ENCODE measurements at regions not wholly inside any gene's neighbourhood (a gene's known extent, or its start where the extent isn't known, plus 50 kb on each side); places are given as distances from the start of the nearest gene placed in this dataset.

GRCh38 chr13:87944038-87944437 is 272.9 kb downstream of the SLITRK5 start:
- FAIRE-seq (no peak), ATAC-seq (no peak), DNase-seq (no peak)
- no peak for TF ChIP-seq CTCF (IDR thresholded peaks at IDR 0.05)
- Histone ChIP-seq H3K9me3 (no peaks in the 10 kb centered on the region), H3K27ac (no peak overlapping the region), H3K4me1 (peaks cover 0 to 3% (median 0%) of the 10 kb centered on the region in 3 donors), H3K36me3 (no peaks in the 10 kb centered on the region), H3K4me3 (no peak overlapping the region), H3K27me3 (peaks cover 0 to 2% (median 0%) of the 10 kb centered on the region in 4 donors)
- WGBS, 2 donors: 87 to 95% methylated on average over 1 of the region's 1 CpG
- intact Hi-C loops (cut with DNase I): no loop called here

- TF ChIP-seq CTCF (IDR thresholded peaks at IDR 0.05): no peak
- Histone ChIP-seq H3K4me1 (no peaks in the 10 kb centered on the region), H3K27ac (no peak overlapping the region), H3K36me3 (no peaks in the 10 kb centered on the region), H3K4me3 (no peak overlapping the region), H3K9me3 (no peaks in the 10 kb centered on the region), H3K27me3 (no peaks in the 10 kb centered on the region)
- intact Hi-C loops (cut with DNase I): no loop called here
- DNase-seq (no peak), FAIRE-seq (peak; percentile 9), ATAC-seq (no peak)
- 45 to 63% methylated on average over 2 of the region's 2 CpGs for whole genome bisulfite sequencing, 2 donors
These were observed 281.2 kb downstream of the SLITRK5 start for GRCh38 chr13:87952377-87952776.

- ATAC-seq (no peak), DNase-seq (no peak), FAIRE-seq (no peak)
- 54 to 58% methylated on average over 3 of the region's 3 CpGs for WGBS, 2 donors
- Histone ChIP-seq H3K36me3 (no peaks in the 10 kb centered on the region), H3K4me1 (no peaks in the 10 kb centered on the region), H3K9me3 (no peaks in the 10 kb centered on the region), H3K27ac (no peak overlapping the region), H3K27me3 (no peaks in the 10 kb centered on the region), H3K4me3 (no peak overlapping the region)
- TF ChIP-seq CTCF (IDR thresholded peaks at IDR 0.05): no peak
- intact Hi-C loops (cut with DNase I): no loop called here
These were observed 282.2 kb downstream of the SLITRK5 start for GRCh38 chr13:87953381-87953780.

- DNase-seq: no peak
- Histone ChIP-seq H3K27me3 (no peaks in the 10 kb centered on the region), H3K4me3 (no peak overlapping the region), H3K4me1 (no peaks in the 10 kb centered on the region), H3K36me3 (no peaks in the 10 kb centered on the region), H3K9me3 (no peaks in the 10 kb centered on the region), H3K27ac (no peak overlapping the region)
- intact Hi-C loops (cut with DNase I): no loop called here
- no peak for ATAC-seq
- TF ChIP-seq CTCF (IDR thresholded peaks at IDR 0.05): no peak
- no peak for FAIRE-seq
- 59 to 67% methylated on average over 3 of the region's 3 CpGs for WGBS, 2 donors
These were observed 282.9 kb downstream of the SLITRK5 start for GRCh38 chr13:87954091-87954490.

- whole genome bisulfite sequencing, 2 donors: 69 to 78% methylated on average over 3 of the region's 3 CpGs
- H3K4me3 ChIP-seq: no peak overlapping the region
- intact Hi-C loops (cut with DNase I): no loop called here
- DNase-seq (no peak), FAIRE-seq (no peak), ATAC-seq (no peak)
- no peaks in the 10 kb centered on the region for H3K27me3 ChIP-seq
- no peaks in the 10 kb centered on the region for H3K9me3 ChIP-seq
- no peak overlapping the region for H3K27ac ChIP-seq
- H3K36me3 ChIP-seq: no peaks in the 10 kb centered on the region
- no peak for TF ChIP-seq CTCF (IDR thresholded peaks at IDR 0.05)
- H3K4me1 ChIP-seq: no peaks in the 10 kb centered on the region
These were observed 290.4 kb downstream of the SLITRK5 start for GRCh38 chr13:87961546-87961945.
